ENCODE measurements at regions not wholly inside any gene's neighbourhood (a gene's known extent, or its start where the extent isn't known, plus 50 kb on each side); places are given as distances from the start of the nearest gene placed in this dataset.

DNA sequence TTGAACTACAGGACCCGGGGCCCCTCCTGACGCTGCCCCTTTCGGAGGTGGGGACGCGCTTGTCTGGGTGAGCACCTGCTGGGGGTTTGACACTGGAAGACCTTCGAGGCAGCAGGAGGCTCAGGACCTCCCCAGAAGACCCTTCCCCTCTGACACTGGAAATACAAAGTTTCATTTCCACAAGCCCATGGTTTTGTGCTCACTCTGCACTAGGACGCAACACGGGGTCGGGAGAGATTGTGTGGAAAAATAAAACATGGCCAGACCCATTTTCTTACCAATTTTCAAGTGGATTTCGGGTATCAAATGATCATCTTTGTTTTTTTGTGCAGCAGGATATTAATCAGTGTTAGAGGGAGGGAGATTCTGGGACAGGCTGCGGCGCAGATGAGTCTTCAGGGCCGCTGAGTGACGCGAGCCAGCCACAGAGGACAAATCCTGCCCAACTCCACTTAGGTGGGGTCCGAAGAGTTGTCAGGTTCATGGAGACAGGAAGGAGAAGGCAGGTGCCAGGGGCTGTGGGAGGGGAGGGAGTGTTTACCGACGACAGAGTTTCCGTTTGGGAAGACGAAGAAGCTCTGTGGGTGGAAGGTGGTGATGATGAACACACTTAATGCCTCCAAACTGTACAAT, 160.0 kb upstream of the AFDN start:
- Histone ChIP-seq H4K20me1 (ENCODE audit: insufficient read depth, low read length) (no peaks in the 10 kb centered on the region), H3K14ac (replicated peaks; ENCODE audit: low read depth, low read length) (no peak overlapping the region), H2BK15ac (ENCODE audit: low read depth, low read length) (no peak overlapping the region), H4K91ac (ENCODE audit: insufficient read depth, low read depth, low read length) (no peak overlapping the region), H3K4me2 (ENCODE audit: low read depth, low read length) (no peak overlapping the region), H4K8ac (ENCODE audit: low read depth in 2 of 2, low read length in 2 of 2) (no peak overlapping the region), H3K4me1 (ENCODE audit: control insufficient read depth, insufficient read depth, low read length) (no peaks in the 10 kb centered on the region), H2AFZ (replicated peaks; ENCODE audit: low read length, poor library complexity) (no peak overlapping the region), H2AK9ac (replicated peaks; ENCODE audit: low read depth, low read length, poor library complexity) (no peak overlapping the region), H3K4ac (ENCODE audit: low read depth, low read length) (no peak overlapping the region), H2BK5ac (ENCODE audit: low read depth, low read length, poor library complexity, severe bottlenecking) (no peak overlapping the region), H3K23ac (ENCODE audit: low read depth, low read length) (no peak overlapping the region), H3K79me1 (ENCODE audit: low read depth in 1 of 2, low read length in 2 of 2) (no peaks in the 10 kb centered on the region), H3K9me1 (ENCODE audit: insufficient read depth, low read length) (no peaks in the 10 kb centered on the region), H3K9me3 (ENCODE audit: control insufficient read depth, insufficient read depth, low read length) (peaks cover 76% of the 10 kb centered on the region), H4K5ac (ENCODE audit: low read depth, low read length) (no peak overlapping the region), H3K27ac (ENCODE audit: insufficient read depth, low read length) (no peak overlapping the region), H2BK120ac (ENCODE audit: low read depth, low read length) (no peak overlapping the region), H3K4me3 (ENCODE audit: insufficient read depth, low read depth, low read length) (no peak overlapping the region), H3K18ac (ENCODE audit: low read depth, low read length) (no peak overlapping the region), H3K27me3 (ENCODE audit: control insufficient read depth, insufficient read depth, low read length) (no peaks in the 10 kb centered on the region), H3K56ac (ENCODE audit: extremely low read depth, insufficient read depth, low read length) (no peak overlapping the region), H2AK5ac (ENCODE audit: low read depth, low read length) (no peak overlapping the region), H3K36me3 (ENCODE audit: control insufficient read depth, insufficient read depth, low read length) (no peaks in the 10 kb centered on the region), H3K9ac (ENCODE audit: low read depth, low read length) (no peak overlapping the region), H2BK20ac (ENCODE audit: low read depth, low read length) (no peak overlapping the region)
- DNase-seq (no peak), ATAC-seq (ENCODE audit: low read depth) (no peak)
- intact Hi-C loops (cut with micrococcal nuclease): no loop called here
- in situ Hi-C loops (cut with MboI; ENCODE audit: low sequenced_read_pairs): no loop called here
- 96% methylated on average over 5 of the region's 20 CpGs; no CpG with 5 or more reads in 1 of the 2 experiments for WGBS, 2 experiments (ENCODE audit: extremely low coverage in 2 of 2, insufficient read length in 1 of 2)
- no TSS peak for BruUV-seq (replicated peaks)
- TF ChIP-seq MXI1 (IDR thresholded peaks at IDR 0.05; ENCODE audit: borderline replicate concordance, low read depth, low read length) (no peak), RFX5 (IDR thresholded peaks at IDR 0.05; ENCODE audit: low read depth, low read length) (no peak), MAFK (IDR thresholded peaks at IDR 0.05; ENCODE audit: low read depth, low read length) (no peak), RCOR1 (IDR thresholded peaks at IDR 0.05; ENCODE audit: insufficient replicate concordance, low read length) (no peak), SMC3 (IDR thresholded peaks at IDR 0.05; ENCODE audit: low read depth, low read length) (no peak), BHLHE40 (IDR thresholded peaks at IDR 0.05; ENCODE audit: low read depth, low read length) (no peak), RAD21 (IDR thresholded peaks at IDR 0.05; ENCODE audit: low read length) (no peak)
- TF ChIP-seq, protein P1, sequence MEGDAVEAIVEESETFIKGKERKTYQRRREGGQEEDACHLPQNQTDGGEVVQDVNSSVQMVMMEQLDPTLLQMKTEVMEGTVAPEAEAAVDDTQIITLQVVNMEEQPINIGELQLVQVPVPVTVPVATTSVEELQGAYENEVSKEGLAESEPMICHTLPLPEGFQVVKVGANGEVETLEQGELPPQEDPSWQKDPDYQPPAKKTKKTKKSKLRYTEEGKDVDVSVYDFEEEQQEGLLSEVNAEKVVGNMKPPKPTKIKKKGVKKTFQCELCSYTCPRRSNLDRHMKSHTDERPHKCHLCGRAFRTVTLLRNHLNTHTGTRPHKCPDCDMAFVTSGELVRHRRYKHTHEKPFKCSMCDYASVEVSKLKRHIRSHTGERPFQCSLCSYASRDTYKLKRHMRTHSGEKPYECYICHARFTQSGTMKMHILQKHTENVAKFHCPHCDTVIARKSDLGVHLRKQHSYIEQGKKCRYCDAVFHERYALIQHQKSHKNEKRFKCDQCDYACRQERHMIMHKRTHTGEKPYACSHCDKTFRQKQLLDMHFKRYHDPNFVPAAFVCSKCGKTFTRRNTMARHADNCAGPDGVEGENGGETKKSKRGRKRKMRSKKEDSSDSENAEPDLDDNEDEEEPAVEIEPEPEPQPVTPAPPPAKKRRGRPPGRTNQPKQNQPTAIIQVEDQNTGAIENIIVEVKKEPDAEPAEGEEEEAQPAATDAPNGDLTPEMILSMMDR (conservative IDR thresholded peaks at IDR 0.05; ENCODE audit: low read depth, low read length): no peak
- POLR2A ChIA-PET (ENCODE audit: unreplicated experiment): no interaction called here
- CTCF ChIA-PET: no interaction called here
- dilution Hi-C loops (cut with HindIII; ENCODE audit: low sequenced_read_pairs, unreplicated experiment): no loop called here

Measured in IMR-90 (cell line).